ENCODE measurements at regions not wholly inside any gene's neighbourhood (a gene's known extent, or its start where the extent isn't known, plus 50 kb on each side); places are given as distances from the start of the nearest gene placed in this dataset.

- Histone ChIP-seq H3K27ac (no peak overlapping the region), H3K4me3 (no peak overlapping the region), H3K27me3 (no peaks in the 10 kb centered on the region), H3K9me3 (no peaks in the 10 kb centered on the region), H3K36me3 (no peaks in the 10 kb centered on the region), H3K4me1 (no peaks in the 10 kb centered on the region)
- intact Hi-C loops (cut with DNase I) = loop anchor here (5.0 to 10.0 kb wide), 2 partner anchors 124 to 207 kb away; no protein-coding TSS in a partner anchor
- no peak for DNase-seq (ENCODE audit: low spot score in 2 of 2)
- TF ChIP-seq CTCF (IDR thresholded peaks at IDR 0.05) = no peak
Observed at GRCh38 chr5:152140347-152140746, 215.7 kb upstream of the GLRA1 start.

- no peak for TF ChIP-seq CTCF (IDR thresholded peaks at IDR 0.05)
- H3K4me1 ChIP-seq = no peaks in the 10 kb centered on the region
- intact Hi-C loops (cut with DNase I) = no loop called here
- no peaks in the 10 kb centered on the region for H3K27me3 ChIP-seq
- H3K4me3 ChIP-seq = no peak overlapping the region
- no peaks in the 10 kb centered on the region for H3K9me3 ChIP-seq
- H3K27ac ChIP-seq = no peak overlapping the region
- no peaks in the 10 kb centered on the region for H3K36me3 ChIP-seq
- no peak for DNase-seq (ENCODE audit: low spot score in 2 of 2)
Observed at GRCh38 chr5:152137063-152137462, 212.4 kb upstream of the GLRA1 start.

GRCh38 chr5:152136321-152136720, 211.7 kb upstream of the GLRA1 start:
- no peaks in the 10 kb centered on the region for H3K27me3 ChIP-seq
- H3K9me3 ChIP-seq = no peaks in the 10 kb centered on the region
- intact Hi-C loops (cut with DNase I) = no loop called here
- H3K4me1 ChIP-seq = no peaks in the 10 kb centered on the region
- no peak for TF ChIP-seq CTCF (IDR thresholded peaks at IDR 0.05)
- DNase-seq (ENCODE audit: low spot score in 2 of 2) = no peak
- H3K36me3 ChIP-seq = no peaks in the 10 kb centered on the region
- H3K27ac ChIP-seq = no peak overlapping the region
- no peak overlapping the region for H3K4me3 ChIP-seq

- no peak for DNase-seq (ENCODE audit: low spot score in 2 of 2)
- H3K4me3 ChIP-seq = no peak overlapping the region
- no peaks in the 10 kb centered on the region for H3K27me3 ChIP-seq
- no peak for TF ChIP-seq CTCF (IDR thresholded peaks at IDR 0.05)
- H3K4me1 ChIP-seq = no peaks in the 10 kb centered on the region
- intact Hi-C loops (cut with DNase I) = no loop called here
- H3K36me3 ChIP-seq = no peaks in the 10 kb centered on the region
- no peak overlapping the region for H3K27ac ChIP-seq
- no peaks in the 10 kb centered on the region for H3K9me3 ChIP-seq
Observed at GRCh38 chr5:152135827-152136226, 211.2 kb upstream of the GLRA1 start.

- no peaks in the 10 kb centered on the region for H3K4me1 ChIP-seq
- no peak overlapping the region for H3K4me3 ChIP-seq
- no peaks in the 10 kb centered on the region for H3K36me3 ChIP-seq
- H3K9me3 ChIP-seq = no peaks in the 10 kb centered on the region
- DNase-seq (ENCODE audit: low spot score in 2 of 2) = no peak
- H3K27ac ChIP-seq = no peak overlapping the region
- no peak for TF ChIP-seq CTCF (IDR thresholded peaks at IDR 0.05)
- H3K27me3 ChIP-seq = no peaks in the 10 kb centered on the region
- intact Hi-C loops (cut with DNase I) = no loop called here
Observed at GRCh38 chr5:152125661-152126205, 201.1 kb upstream of the GLRA1 start.
